CD4-positive, alpha-beta T cell treated with Interleukin-4 for 1 hour (primary cell): ENCODE measurements at regions not wholly inside any gene's neighbourhood (a gene's known extent, or its start where the extent isn't known, plus 50 kb on each side); places are given as distances from the start of the nearest gene placed in this dataset.

Experiments used
- DNase-seq, 2 donors: peaks; one replicate each; pipeline ENCODE4 v3.0.0-alpha.2; 2020 to 2022

DNA sequence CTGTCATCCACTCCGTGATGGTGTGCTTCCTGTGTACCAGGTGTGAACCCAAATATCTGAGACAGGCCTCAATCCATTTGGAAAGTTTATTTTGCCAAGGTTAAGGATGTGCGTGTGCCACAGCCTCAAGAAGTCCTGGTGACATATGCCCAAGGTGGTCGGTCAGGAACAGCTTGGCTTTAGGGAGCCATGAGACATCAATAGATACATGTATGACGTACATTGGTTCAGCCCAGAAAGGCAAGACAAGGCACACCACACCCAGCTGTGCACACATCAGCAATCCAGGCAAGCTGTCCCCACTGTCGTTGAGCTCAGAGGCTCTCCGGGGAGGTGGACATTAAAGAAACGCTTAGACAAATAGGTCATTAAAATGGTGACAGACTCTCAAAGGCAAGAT lies 56.8 kb upstream of the SHANK2 start:
- no peak for DNase-seq

GRCh38 chr11:71307811-71308645 lies 55.7 kb upstream of the SHANK2 start:
- no peak for DNase-seq

DNA sequence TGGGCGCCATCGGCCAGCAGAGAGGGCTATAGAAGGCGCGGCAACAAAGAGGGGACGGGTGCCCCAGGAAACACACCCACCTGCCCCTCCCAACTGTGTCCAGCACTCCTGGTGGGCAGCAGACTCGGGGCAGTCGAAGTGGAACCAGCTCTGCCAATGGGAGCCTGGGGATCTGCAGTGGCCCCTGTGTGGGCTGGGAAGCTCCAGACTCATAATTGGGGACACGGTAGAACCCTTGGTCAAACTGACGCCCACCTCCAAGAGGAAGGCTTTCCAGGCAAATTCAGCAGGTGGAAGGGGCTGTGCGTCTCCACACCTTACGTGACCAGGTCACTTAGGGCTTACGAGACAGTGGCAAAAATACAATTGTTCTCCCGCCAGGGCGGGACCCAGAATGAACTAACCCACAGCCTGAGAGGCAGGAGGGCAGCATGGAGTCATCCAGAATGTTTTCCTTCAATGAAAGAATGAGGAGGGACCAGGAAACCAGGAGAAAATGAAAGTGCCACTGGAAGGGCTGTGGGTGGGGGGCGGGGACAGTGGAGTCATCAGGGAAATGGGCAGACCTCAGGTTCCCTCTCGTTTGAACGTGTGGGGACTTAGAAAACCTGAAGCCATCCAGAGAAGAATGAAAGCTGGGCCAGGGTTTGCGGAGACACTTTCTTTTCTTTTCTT lies 53.2 kb upstream of the SHANK2 start:
- no peak for DNase-seq

GRCh38 chr11:71305041-71305440 lies 52.7 kb upstream of the SHANK2 start:
- no peak for DNase-seq

- no peak for DNase-seq
These were observed 52.1 kb upstream of the SHANK2 start for GRCh38 chr11:71304491-71304890.

DNA sequence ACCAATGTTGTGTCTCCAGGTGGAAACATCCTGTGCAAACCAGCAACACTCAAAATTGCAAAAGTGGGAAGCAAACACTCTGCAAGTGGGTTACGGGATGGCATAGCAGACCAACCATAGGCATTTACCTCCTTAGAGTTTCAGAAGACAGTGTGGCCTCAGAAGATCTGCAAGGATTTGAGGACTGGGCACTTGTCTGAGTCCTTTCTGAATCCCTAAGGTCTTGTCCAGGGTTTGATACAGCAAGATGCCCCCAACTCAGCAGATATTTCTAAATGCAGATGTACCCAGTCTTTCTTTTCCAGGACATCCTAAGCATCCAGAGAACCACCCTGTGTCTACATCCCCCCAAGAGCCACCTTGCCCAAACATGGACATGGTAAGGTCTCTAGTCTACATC lies 51.7 kb upstream of the SHANK2 start:
- no peak for DNase-seq

- no peak for DNase-seq
These were observed 50.5 kb upstream of the SHANK2 start for GRCh38 chr11:71302911-71303310.

DNA sequence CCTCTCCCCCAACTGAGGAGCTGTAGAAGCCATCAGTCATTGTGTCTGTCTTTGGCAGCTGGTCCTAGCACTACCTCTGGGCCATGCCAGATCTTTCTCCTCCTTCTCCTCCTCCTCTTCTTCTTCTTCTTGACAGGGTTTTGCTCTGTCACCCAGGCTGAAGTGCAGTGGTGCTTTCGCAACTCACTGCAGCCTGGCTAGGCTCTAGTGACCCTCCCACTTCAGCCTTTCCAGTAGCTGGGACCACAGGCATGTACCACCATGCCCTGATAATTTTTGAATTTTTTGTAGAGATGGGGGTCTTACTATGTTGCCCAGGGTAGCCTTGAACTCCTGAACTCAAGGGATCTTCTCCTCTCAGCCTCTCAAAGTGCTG lies 50.1 kb upstream of the SHANK2 start:
- DNase-seq, result no peak
